Activated CD4-positive, CD25-positive, alpha-beta regulatory T cell treated with anti-CD3 and anti-CD28 coated beads, Interleukin-2, amount 50 U/mL, for 16 hours (primary cell): ENCODE measurements at regions not wholly inside any gene's neighbourhood (a gene's known extent, or its start where the extent isn't known, plus 50 kb on each side); places are given as distances from the start of the nearest gene placed in this dataset.

Source experiments
- DNase-seq: peaks from one replicate; pipeline ENCODE4 v3.0.0-alpha.2; 2020; ENCODE audit warnings: low read depth, low spot score

DNA sequence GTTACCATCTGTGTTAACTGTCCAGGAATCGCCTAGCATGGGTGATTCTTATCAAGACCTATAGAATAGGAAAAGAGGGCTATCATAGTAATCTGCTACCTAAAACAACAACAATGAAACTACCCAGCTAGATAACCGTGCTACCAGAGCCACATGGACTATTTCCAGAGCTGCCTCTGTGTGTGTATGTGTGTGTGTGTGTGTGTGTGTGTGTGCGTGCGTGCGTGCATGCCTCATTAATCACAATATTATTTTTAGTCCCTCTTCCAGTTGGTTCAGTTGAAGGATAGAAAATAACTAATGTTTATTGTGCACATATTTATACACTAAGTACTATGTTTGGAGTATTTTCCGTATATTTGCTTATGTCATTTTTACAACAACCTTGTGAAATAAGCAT lies 201.1 kb downstream of the SP3 start:
- DNase-seq = no peak

DNA sequence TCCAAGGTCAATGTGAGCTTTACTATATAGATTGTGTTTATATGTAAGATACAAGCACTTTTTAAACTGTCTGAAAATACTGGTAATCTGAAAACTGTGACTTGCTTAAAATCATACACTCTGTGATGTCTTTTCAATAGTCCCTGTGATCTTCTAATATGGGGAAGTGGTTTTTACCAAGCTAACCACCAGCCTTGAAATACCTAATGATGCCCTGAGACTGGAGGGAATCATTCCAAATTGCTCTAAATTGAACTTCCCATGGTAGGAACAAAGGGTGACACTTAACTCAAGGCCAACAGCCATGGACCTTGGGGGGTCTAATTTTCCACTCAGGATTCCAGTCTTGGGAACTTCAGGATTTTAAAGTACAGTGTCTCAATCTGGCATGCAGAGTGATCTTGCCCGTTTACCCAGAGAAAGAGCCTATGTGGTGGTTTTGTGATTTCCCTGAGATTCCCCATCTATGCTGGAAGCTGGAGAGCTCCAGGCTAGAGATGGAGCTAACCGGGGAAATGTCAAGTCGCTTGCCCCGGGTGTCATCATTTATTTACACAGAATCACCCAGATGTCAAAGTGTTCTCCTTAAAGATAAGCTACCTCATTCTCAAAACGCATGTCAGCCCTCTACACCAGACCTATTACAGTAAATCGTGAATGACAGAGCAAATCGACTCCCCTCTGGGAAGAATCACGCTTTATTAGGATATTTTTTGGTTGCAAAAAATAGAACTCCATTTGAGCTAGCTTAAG lies 198.5 kb downstream of the SP3 start:
- no peak for DNase-seq

DNA sequence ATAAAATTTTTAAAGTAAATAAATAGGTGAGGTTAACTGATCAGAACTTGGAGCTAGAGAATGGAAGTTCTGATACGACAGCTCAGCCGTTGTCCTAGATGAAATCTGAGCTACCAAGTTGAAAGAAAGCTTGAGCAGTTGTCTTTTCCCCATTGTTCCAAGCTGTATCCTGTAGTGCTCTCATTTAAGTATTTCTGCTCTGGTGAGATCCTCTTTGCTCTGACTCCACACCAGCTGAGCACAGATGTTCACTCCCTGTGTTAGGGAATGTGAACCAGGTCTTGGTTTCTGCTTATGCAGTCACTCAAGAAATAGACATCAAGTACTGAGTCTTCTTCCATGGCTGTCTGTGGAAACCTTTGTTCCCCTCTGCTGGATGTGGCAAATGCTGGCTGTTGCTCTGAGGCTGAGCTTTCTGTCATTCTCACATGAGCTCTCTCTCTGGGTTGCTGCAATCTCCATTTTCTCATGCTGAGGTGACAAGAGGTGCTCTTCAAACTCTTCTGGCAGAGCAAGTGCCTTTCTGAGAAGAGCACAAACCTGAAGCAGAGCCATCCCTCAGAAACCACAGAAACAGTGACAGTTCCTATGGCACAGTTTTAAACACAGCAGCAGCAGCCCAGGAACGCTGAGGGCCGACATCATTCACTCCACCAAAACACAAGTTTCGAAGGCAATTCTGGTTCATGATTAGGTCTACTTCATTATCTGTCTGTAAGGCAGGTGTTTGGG lies 194.1 kb downstream of the SP3 start:
- no peak for DNase-seq

DNA sequence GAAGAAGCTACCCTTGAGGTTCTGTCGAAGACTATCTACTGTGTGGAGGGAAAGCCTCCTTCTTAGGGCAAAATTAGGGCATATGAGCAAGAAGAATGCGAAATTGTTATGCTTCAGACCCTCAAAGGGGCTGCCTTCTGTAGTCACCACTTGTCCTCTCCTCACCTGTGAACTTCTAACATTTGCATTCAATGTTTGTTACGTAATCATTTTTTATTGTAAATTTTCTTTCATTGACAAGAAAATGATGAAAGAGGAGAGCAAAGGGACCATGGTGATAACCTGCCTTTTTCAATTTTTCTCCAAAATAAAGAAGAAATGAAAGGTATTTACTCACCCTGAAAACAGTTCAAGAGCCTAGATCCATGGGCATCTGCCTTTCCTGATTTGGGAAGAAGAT lies 193.0 kb downstream of the SP3 start:
- DNase-seq = no peak

DNA sequence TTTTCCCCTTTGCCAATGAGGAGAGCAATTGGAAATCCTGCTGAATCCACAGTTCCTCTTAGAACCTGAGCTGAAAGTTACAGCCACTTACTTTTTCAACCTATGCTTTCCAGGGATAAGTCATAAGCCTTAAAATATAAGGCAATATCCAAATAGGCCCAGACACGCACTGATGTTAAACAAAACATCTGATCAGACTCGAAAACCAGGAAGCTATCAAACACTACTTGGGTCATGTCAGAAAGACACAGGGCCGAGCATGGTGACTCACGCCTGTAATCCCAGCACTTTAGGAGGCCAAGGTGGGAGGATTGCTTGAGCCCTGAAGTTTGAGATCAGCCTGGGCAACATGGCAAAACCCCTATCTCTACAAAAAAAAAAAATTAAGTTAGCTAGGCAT lies 192.1 kb downstream of the SP3 start:
- no peak for DNase-seq

DNA sequence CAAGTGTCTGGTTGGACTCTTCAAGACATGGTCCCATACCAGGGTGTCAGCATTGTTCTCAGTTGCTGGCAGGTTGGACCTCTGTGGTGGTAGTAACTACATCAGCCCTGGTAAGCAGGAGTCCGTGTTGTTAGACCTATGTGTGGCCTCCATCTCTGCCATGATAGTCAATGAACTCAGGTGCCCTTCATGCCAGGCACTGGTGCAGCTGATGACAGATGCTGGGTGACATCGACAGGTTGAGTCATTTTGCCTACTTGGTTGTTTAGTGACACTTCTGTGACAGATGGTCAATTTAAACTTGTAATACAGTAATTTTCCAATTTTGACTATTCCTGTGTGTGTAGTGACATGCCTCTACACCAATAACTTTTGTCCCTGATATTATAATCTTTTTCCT lies 189.7 kb downstream of the SP3 start:
- DNase-seq = no peak

DNA sequence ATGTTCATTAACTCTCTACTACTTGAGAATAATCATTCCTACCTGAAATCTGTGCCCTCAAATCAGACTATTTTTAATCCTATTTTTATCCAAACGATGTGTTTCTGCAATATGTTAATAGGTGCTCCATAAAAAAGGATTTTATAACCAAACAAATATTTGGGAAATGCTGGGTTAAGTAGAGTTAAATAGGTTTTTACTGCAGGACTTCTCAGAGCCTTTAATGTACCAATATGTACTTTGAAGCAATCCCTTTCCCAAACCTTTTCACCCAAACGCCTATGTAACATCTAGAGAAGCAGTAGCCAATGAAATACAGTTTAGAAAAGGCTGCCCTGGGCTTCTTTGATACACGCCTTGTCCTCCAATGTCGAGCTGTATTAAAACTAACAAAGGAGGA lies 182.5 kb downstream of the SP3 start:
- no peak for DNase-seq

DNA sequence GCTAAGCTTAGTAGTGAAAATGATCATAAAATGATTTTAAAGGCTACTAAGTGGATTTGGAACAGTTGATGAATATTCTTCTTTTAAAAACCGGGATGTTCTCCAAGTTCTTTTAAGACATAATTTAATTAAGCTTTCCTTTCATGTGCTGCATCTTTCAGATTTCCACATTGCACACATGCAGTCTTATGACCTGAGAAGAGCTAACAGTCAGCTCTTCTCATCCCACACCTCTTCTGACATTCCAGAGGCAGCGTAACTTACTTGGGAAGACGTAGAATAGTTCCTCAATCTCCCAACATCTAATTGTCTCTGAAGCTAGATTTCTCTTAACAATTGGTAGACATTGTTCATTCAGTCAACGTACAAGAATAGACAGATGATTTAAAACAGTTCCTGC lies 181.8 kb downstream of the SP3 start:
- DNase-seq = no peak

DNA sequence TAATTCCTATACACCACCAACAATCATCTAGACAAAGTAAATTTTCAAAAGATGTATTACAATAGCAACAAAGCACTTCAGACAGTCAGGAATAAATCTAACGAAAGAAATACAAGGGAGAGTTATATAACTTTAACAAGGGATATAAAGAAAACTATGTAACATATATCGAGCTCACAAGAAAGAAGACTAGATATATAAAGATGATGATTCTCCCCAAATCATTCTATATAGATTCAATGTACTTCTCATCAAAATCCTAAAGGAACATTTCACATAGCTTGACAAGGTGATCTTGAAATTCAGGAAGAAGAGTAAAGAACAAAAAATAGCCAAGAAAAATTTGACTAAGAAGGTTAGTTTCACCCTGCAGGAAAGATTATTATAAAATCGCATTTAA lies 179.4 kb downstream of the SP3 start:
- no peak for DNase-seq

DNA sequence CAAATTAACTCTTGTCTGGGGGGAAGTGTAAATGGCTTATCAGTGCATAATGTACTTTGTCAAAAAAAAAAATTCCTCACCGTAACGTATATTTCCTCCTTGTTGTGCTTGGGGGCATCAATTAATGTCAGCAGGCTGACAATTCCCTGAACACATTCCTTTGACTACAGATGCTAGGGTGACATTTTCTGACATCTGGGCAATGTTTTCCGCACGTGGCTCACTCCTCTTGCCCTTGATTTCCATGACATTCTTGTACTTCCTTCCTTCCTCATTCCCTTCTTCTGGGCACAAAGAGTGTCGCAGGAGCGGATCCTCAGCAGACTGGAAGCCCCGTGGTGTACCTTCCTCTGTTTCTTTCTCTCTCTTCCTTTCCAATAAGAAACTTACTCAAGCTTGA lies 173.7 kb downstream of the SP3 start:
- no peak for DNase-seq

DNA sequence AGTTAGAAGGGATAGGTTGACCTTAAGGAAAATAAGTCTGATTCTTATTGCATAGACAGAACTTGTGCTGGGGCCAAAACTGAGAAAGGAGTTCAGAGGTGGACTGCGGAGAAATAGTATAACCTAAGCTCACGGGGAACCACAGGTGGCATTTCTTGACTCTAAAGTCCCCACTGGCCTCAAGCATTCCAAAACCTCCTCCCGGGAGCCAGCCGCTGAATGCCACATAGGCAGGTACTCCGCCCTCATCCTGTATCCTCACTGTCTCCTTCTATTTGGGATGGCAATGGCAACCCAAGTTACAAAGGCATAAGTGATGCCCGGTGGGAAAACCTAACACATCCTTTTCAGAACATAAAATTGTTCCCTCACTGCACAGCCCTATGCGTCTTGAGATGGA lies 173.0 kb downstream of the SP3 start:
- DNase-seq = no peak

DNA sequence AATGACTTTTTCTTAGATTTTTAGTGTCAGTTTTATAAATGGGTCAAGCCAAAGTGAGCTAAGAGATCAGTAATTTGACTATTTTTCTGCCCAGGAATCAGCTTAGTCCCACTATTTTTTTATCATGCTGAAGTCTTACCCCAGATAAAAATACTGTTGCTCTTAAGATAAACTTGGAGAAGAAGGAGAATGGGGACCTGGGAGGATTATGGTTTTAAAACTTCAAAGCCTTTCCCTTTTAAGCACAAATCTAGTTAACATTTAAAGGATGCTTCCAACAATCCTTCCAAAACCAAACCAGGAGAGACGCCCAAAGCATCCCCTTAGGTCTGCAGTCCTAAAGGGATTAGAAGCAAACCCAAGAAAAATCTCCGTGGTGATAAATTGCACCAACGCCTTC lies 172.4 kb downstream of the SP3 start:
- no peak for DNase-seq

DNA sequence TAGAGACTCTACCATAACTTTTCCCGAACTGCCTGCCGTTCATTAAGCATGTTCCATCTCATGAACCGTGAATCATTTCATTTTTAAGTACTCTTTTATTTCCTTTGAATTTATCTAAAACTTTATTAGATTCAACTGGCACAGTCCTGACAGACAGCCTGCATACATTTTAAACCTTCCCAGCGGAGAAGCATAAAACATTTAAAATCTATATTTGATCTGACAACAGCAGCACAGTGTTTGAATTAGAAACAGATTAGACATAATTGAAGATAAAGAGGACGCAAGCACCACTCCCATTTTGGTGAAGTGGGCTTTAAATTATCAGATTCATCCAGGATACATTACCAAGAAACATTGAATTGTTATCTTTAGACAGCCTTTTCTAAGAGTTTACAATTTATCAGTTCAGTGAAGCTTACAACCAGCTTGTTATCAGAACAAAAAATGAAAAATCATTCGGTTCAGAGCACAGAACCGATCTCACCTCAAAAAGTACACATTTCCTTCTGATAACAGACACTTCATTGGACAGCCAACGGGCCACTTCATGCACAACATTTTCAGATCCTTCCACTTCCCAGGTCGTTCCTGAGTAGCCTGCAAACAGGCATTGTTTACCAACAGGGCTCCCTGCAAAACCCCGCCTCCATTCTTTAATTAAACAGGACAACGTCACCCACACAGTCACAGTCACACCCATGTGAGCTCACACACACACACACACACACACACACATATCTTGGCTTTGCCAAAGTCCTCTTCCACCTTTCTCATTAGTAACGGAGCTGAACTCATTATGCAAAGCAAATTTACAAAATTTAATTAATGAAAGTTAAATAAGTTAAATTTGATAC lies 171.2 kb downstream of the SP3 start:
- no peak for DNase-seq

DNA sequence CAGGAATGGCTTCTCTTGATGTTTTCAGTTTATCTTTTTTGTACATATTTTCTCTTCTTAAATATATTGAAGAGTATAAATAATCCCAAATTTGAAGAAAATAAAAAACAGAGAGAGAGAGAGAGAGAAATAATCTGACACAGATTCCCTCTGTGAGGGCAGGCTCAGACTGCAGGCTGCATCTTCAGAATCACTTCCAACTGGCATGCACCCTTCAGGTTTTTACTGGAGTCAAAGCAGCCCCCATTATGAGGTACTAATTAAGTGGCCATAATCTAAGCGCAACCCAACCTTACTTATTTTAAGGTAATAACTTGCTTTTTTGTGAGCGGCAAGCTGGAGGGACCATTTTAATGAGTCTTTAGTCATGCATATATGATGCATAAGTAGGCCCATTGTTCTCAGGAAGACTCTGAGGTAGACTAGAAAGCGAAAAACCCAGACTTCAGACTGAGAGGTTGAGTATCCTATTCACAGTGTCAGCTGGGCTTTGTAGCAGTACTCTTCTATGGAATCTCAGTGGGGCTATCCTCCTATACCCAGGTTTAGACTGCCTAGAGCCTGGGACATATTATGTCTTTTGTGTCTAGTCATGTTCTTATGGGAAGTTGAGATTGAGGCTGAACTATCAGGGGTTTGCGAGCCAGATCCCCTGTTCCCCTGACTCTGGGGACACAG lies 167.4 kb downstream of the SP3 start:
- DNase-seq = no peak

DNA sequence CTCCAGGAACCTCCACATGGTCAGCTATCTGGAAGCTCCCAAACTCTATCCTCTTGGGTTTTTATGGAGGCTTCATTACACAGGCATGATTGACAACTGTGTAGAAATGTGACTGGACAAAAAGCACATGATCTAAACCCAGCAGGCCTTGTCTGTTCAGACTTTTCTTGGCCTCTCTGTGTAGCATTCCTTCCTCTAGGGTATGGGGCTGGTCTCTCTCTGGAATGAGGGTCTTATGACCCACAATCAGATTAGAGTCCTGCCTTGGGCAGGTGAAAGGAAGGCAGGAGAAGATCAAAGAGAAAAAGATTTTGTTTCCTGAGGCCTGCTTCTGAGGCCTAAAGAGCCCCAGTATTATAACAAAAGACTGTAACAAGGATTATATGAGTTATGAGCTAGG lies 162.7 kb downstream of the SP3 start:
- DNase-seq = no peak

DNA sequence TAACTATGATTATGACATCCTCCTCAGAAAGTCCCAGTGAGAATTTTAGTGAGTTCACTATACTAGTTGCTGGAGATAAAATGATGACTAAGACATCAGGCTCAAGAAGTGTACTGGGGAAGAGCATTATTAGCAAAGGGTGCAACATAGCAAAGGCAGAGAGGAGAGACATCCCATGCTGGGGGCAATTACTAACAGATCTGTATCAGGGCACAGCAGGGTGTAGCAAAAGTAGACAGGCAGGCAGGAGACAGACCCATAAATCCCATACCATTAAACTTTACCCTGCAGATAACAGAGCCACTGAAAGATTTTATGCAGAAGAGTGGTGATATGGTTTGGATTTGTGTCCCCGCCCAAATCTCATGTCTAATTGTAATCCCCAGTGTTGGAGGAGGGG lies 161.7 kb downstream of the SP3 start:
- DNase-seq = no peak

DNA sequence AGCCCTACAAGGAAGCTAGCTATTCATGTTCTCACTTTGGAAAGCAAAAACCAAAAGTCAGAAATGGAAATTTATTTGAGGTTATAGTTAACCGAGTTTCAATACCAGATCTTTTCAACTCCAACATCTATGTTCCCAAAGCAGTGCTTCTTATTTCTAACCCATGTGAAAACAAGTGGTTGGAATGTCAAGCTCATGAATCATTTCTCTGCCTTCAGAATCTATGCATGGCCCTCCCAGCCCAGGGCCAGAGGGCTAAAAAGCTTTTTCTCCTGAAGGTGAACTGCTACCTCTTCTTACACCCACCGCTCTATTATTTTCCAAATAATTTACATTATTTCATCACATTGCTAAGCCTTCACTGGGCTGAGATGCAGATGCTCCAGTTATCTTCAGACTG lies 158.4 kb downstream of the SP3 start:
- no peak for DNase-seq

DNA sequence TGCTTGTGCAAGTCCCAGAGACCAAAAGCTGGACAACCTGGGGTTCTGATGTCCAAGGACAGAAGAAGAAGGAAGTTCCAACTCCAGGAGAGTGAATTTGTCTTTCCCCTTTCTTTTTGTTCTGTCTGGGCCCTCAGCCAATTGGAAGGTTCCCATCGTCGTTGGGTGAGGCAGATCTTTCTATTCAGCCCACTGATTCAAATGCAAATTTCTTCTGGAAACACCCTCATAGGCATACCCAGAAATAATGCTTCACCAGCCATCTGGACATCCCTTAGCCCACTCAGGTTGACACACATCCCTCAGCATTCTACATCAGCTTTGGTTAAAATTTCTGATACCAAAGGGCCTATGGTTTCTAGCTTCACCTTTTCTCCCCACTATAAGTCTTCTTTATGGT lies 156.5 kb downstream of the SP3 start:
- DNase-seq = no peak

DNA sequence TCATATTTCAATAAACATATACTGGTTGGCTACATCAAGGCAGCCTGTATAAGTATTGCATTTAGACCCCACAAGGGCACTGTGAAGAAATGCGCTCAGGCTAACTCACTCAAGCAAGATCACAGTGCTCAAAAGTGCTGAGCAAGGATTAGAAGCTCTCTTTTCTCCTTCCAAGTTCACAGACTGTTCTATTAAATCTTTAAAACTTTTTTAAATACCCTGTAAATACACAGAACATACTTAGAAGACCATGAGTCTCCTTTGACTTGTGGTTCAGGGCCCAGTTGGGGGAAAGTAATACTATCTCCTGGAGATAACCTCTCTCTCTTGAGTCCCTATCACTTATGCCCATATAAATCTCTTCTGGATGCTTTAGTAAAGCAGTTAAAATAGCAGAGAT lies 152.9 kb downstream of the SP3 start:
- no peak for DNase-seq

DNA sequence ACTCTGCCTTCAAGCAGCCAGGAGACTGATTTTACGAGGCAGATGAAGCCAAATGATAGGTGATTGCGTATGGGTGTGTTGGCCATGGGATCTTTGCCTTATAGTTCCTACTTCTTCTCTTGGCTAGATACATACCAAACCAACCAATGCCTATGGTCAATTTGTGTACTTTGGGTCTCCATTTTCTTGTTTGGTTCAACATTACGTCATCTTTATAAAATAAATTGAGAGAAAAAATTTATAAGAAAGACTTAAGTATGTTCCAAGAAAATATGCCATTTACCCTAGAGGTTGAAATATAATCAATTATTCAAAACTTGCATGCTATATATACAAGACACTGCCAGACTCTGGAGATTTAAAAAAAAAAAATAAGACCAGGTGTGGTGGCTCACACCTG lies 150.9 kb downstream of the SP3 start:
- no peak for DNase-seq

DNA sequence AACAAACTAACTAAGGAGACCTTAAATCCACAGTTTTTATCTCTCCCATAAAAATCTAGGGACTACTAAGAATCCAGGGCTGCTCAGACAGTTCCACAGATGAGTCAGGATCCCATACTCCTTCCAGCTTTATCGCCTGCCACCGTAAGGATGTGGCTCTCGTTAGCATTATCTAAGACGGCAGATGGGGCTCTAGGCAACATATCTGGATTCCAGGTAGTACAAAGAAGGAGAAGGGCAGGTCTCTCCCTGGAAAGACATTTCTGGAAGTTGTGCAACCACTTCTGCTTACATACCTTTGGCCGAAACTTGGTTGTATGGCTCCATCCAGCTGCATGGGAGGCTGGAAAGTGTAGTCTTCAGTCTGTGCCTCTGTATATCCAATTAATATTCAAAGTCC lies 149.4 kb downstream of the SP3 start:
- DNase-seq = no peak

DNA sequence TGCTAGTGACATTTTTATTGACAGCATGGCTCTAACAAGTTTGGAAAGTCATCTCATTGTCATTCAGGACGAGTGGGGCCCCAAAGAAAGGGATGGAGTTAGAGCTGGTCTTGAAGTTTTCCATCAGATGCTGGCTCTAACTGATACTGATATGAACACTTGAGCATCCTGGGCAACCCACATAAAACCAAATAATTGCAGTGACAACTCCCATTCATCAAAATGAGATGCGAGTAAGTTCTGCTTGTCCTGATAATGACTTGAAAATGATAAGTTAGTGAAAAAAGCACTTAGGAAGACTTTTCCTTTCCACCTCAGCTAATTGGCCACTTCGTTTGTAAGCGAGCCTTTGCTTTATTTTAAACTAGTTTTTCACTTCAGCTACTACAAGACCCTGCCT lies 147.6 kb downstream of the SP3 start:
- DNase-seq = no peak
